GM23338 (cell line): ENCODE measurements at regions not wholly inside any gene's neighbourhood (a gene's known extent, or its start where the extent isn't known, plus 50 kb on each side); places are given as distances from the start of the nearest gene placed in this dataset.

Source experiments
- ATAC-seq: fragments of 200-7000 bp; cut with Tn5 transposase; 3 replicates; pipeline ENCODE4 v1.9.1; 2020
- DNase-seq: peaks from one replicate; pipeline ENCODE4 v3.0.0-alpha.2; 2015; ENCODE audit warnings: low spot score
- H2AFZ ChIP-seq: fragments of 200-600 bp; sonication (generic); 2 replicates; pipeline ENCODE4 v1.8.0; 2016; ENCODE audit warnings: antibody characterized with exemption, mild to moderate bottlenecking, moderate library complexity
- H3F3A ChIP-seq: fragments of 200-600 bp; sonication (generic); replicated peaks from 2 replicates; pipeline ENCODE4 v1.8.0; 2017; ENCODE audit warnings: antibody characterized with exemption, mixed run types, low read depth
- H3K27ac ChIP-seq: fragments of 200-600 bp; sonication (generic); 2 replicates; pipeline ENCODE4 v1.6.1; 2016; ENCODE audit warnings: low read depth
- H3K27me3 ChIP-seq: fragments of 200-600 bp; sonication (generic); 2 replicates; pipeline ENCODE4 v1.8.0; 2016; ENCODE audit warnings: mild to moderate bottlenecking, mixed run types, moderate library complexity; ENCODE audit not compliant: insufficient read depth
- H3K36me3 ChIP-seq: fragments of 200-600 bp; sonication (generic); 2 replicates; pipeline ENCODE4 v1.8.0; 2016; ENCODE audit warnings: mild to moderate bottlenecking; ENCODE audit not compliant: insufficient read depth
- H3K4me1 ChIP-seq: fragments of 200-600 bp; sonication (generic); 2 replicates; pipeline ENCODE4 v1.8.0; 2016; ENCODE audit warnings: mild to moderate bottlenecking, moderate library complexity; ENCODE audit not compliant: insufficient read depth
- H3K4me2 ChIP-seq: fragments of 200-600 bp; sonication (generic); 2 replicates; pipeline ENCODE4 v1.7.1; 2017; ENCODE audit warnings: mixed run types
- H3K4me3 ChIP-seq: fragments of 200-600 bp; sonication (generic); 2 replicates; pipeline ENCODE4 v1.6.1; 2016; ENCODE audit warnings: mixed run types
- H3K79me2 ChIP-seq: fragments of 200-600 bp; sonication (generic); replicated peaks from 2 replicates; pipeline ENCODE4 v1.8.0; 2017; ENCODE audit warnings: mild to moderate bottlenecking; ENCODE audit not compliant: insufficient read depth
- H3K9me2 ChIP-seq: fragments of 200-600 bp; sonication (generic); 2 replicates; pipeline ENCODE4 v1.8.0; 2017; ENCODE audit not compliant: insufficient read depth
- H4K20me1 ChIP-seq: fragments of 200-600 bp; sonication (generic); replicated peaks from 2 replicates; pipeline ENCODE4 v1.8.0; 2017; ENCODE audit warnings: mild to moderate bottlenecking; ENCODE audit not compliant: insufficient read depth
- H3K27ac Mint-ChIP-seq: 2 replicates; pipeline ENCODE4 v1.8.0; 2020; ENCODE audit warnings: inconsistent platforms, mild to moderate bottlenecking, moderate library complexity, mixed read lengths
- H3K27me3 Mint-ChIP-seq: 3 replicates; pipeline ENCODE4 v1.8.0; 2022; ENCODE audit warnings: low read depth, mild to moderate bottlenecking, moderate library complexity, mixed read lengths, inconsistent platforms; ENCODE audit not compliant: insufficient read depth, poor library complexity
- H3K36me3 Mint-ChIP-seq: 3 replicates; pipeline ENCODE4 v1.8.0; 2021; ENCODE audit warnings: low read depth, mild to moderate bottlenecking, inconsistent platforms, moderate library complexity, mixed read lengths
- H3K4me1 Mint-ChIP-seq: 3 replicates; pipeline ENCODE4 v1.8.0; 2020; ENCODE audit warnings: mild to moderate bottlenecking, inconsistent platforms, mixed read lengths
- H3K4me3 Mint-ChIP-seq: 3 replicates; pipeline ENCODE4 v1.8.0; 2021; ENCODE audit warnings: moderate library complexity, mild to moderate bottlenecking, inconsistent platforms, mixed read lengths
- H3K9me3 Mint-ChIP-seq: 3 replicates; pipeline ENCODE4 v1.8.0; 2020; ENCODE audit warnings: moderate library complexity, mild to moderate bottlenecking, inconsistent platforms, mixed read lengths
- CREB1 ChIP-seq: fragments of 250-450 bp; sonication (Bioruptor Pico); IDR thresholded peaks from 2 replicates; pipeline ENCODE4 v1.5.0; 2020; ENCODE audit warnings: low read depth, mild to moderate bottlenecking, moderate library complexity
- CTCF ChIP-seq, 2 experiments: fragments of 200-600 bp in 1 of 2; sonication (generic) in 1 of 2; conservative IDR thresholded peaks; 2 replicates each; pipeline versions ENCODE4 v1.5.1 to v1.6.1; 2016 to 2017; ENCODE audit warnings: antibody characterized with exemption in 2 of 2, low read depth in 2 of 2, mild to moderate bottlenecking in 2 of 2, moderate library complexity in 1 of 2
- EZH2 ChIP-seq: fragments of 200-600 bp; sonication (generic); IDR thresholded peaks from one replicate; pipeline ENCODE4 v1.8.0; 2017; ENCODE audit warnings: antibody characterized with exemption, mild to moderate bottlenecking, low read depth; ENCODE audit not compliant: unreplicated experiment
- EZH2phosphoT487 ChIP-seq: fragments of 200-600 bp; sonication (generic); IDR thresholded peaks from one replicate; pipeline ENCODE4 v1.8.1; 2018; ENCODE audit warnings: antibody characterized with exemption; ENCODE audit not compliant: unreplicated experiment
- NANOG ChIP-seq: IDR thresholded peaks from 2 replicates; pipeline ENCODE4 v1.6.1; 2016; ENCODE audit warnings: antibody characterized with exemption, borderline replicate concordance
- POLR2AphosphoS5 ChIP-seq: IDR thresholded peaks from 2 replicates; pipeline ENCODE4 v1.6.1; 2016; ENCODE audit warnings: antibody characterized with exemption, low read depth
- STAT1 ChIP-seq: IDR thresholded peaks from one replicate; pipeline ENCODE4 v1.6.1; 2016; ENCODE audit warnings: antibody characterized with exemption; ENCODE audit not compliant: unreplicated experiment
- ZNF114 ChIP-seq: fragments of 250-450 bp; sonication (Bioruptor Pico); IDR thresholded peaks from 2 replicates; pipeline ENCODE4 v1.5.0; 2020; ENCODE audit warnings: mild to moderate bottlenecking, moderate library complexity
- ZNF331 ChIP-seq: fragments of 250-450 bp; sonication (Bioruptor Pico); IDR thresholded peaks from 2 replicates; pipeline ENCODE4 v1.5.0; 2020; ENCODE audit warnings: low read depth, mild to moderate bottlenecking, moderate library complexity
- TF ChIP-seq, protein P1 (sequence below): IDR thresholded peaks from 2 replicates; pipeline ENCODE4 v1.6.1; 2016; ENCODE audit warnings: antibody characterized with exemption
- TF ChIP-seq, protein P2 (sequence below): fragments of 250-450 bp; sonication (Bioruptor Pico); IDR thresholded peaks from 2 replicates; pipeline ENCODE4 v1.5.0; 2020; ENCODE audit warnings: mild to moderate bottlenecking, moderate library complexity
- TF ChIP-seq, protein P3 (sequence below): IDR thresholded peaks from one replicate; pipeline ENCODE4 v1.6.1; 2018; ENCODE audit warnings: antibody characterized with exemption; ENCODE audit not compliant: unreplicated experiment

DNA sequence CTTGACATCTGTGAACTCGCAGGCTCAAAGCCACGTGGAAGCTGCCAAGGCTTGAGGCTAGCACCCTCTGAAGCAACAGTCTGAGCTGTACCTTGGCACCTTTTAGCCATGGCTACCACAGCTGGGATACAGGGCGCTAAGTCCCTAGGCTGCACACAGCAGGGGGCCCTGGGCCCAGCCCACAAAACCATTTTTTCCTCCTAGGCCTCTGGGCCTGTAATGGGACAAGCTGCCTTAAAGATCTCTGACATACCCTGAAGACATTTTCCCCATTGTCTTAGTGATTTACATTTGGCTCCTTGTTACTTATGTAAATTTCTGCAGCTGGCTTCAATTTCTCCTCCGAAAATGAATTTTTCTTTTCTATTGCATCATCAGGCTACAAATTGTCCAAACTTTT lies 455.9 kb downstream of the TDRD3 start:
- H3F3A ChIP-seq, result no peaks in the 10 kb centered on the region
- Mint-ChIP-seq H3K36me3 (peaks cover 22% of the 10 kb centered on the region), H3K4me1 (no peaks in the 10 kb centered on the region), H3K4me3 (no peak overlapping the region), H3K27ac (no peak overlapping the region), H3K27me3 (peaks cover 1% of the 10 kb centered on the region), H3K9me3 (peaks cover 25% of the 10 kb centered on the region)
- no peaks in the 10 kb centered on the region for H3K4me1 ChIP-seq
- H4K20me1 ChIP-seq, result no peaks in the 10 kb centered on the region
- H3K4me2 ChIP-seq, result no peak overlapping the region
- no peak for TF ChIP-seq EZH2phosphoT487
- TF ChIP-seq, protein P1, sequence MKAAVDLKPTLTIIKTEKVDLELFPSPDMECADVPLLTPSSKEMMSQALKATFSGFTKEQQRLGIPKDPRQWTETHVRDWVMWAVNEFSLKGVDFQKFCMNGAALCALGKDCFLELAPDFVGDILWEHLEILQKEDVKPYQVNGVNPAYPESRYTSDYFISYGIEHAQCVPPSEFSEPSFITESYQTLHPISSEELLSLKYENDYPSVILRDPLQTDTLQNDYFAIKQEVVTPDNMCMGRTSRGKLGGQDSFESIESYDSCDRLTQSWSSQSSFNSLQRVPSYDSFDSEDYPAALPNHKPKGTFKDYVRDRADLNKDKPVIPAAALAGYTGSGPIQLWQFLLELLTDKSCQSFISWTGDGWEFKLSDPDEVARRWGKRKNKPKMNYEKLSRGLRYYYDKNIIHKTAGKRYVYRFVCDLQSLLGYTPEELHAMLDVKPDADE, result no peak
- no peak for TF ChIP-seq NANOG
- TF ChIP-seq, protein P2, sequence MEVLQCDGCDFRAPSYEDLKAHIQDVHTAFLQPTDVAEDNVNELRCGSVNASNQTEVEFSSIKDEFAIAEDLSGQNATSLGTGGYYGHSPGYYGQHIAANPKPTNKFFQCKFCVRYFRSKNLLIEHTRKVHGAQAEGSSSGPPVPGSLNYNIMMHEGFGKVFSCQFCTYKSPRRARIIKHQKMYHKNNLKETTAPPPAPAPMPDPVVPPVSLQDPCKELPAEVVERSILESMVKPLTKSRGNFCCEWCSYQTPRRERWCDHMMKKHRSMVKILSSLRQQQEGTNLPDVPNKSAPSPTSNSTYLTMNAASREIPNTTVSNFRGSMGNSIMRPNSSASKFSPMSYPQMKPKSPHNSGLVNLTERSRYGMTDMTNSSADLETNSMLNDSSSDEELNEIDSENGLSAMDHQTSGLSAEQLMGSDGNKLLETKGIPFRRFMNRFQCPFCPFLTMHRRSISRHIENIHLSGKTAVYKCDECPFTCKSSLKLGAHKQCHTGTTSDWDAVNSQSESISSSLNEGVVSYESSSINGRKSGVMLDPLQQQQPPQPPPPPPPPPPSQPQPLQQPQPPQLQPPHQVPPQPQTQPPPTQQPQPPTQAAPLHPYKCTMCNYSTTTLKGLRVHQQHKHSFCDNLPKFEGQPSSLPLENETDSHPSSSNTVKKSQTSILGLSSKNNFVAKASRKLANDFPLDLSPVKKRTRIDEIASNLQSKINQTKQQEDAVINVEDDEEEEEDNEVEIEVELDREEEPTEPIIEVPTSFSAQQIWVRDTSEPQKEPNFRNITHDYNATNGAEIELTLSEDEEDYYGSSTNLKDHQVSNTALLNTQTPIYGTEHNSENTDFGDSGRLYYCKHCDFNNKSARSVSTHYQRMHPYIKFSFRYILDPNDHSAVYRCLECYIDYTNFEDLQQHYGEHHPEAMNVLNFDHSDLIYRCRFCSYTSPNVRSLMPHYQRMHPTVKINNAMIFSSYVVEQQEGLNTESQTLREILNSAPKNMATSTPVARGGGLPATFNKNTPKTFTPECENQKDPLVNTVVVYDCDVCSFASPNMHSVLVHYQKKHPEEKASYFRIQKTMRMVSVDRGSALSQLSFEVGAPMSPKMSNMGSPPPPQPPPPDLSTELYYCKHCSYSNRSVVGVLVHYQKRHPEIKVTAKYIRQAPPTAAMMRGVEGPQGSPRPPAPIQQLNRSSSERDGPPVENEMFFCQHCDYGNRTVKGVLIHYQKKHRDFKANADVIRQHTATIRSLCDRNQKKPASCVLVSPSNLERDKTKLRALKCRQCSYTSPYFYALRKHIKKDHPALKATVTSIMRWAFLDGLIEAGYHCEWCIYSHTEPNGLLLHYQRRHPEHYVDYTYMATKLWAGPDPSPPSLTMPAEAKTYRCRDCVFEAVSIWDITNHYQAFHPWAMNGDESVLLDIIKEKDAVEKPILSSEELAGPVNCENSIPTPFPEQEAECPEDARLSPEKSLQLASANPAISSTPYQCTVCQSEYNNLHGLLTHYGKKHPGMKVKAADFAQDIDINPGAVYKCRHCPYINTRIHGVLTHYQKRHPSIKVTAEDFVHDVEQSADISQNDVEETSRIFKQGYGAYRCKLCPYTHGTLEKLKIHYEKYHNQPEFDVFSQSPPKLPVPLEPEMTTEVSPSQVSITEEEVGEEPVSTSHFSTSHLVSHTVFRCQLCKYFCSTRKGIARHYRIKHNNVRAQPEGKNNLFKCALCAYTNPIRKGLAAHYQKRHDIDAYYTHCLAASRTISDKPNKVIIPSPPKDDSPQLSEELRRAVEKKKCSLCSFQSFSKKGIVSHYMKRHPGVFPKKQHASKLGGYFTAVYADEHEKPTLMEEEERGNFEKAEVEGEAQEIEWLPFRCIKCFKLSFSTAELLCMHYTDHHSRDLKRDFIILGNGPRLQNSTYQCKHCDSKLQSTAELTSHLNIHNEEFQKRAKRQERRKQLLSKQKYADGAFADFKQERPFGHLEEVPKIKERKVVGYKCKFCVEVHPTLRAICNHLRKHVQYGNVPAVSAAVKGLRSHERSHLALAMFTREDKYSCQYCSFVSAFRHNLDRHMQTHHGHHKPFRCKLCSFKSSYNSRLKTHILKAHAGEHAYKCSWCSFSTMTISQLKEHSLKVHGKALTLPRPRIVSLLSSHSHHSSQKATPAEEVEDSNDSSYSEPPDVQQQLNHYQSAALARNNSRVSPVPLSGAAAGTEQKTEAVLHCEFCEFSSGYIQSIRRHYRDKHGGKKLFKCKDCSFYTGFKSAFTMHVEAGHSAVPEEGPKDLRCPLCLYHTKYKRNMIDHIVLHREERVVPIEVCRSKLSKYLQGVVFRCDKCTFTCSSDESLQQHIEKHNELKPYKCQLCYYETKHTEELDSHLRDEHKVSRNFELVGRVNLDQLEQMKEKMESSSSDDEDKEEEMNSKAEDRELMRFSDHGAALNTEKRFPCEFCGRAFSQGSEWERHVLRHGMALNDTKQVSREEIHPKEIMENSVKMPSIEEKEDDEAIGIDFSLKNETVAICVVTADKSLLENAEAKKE, result no peak
- TF ChIP-seq, protein P3, sequence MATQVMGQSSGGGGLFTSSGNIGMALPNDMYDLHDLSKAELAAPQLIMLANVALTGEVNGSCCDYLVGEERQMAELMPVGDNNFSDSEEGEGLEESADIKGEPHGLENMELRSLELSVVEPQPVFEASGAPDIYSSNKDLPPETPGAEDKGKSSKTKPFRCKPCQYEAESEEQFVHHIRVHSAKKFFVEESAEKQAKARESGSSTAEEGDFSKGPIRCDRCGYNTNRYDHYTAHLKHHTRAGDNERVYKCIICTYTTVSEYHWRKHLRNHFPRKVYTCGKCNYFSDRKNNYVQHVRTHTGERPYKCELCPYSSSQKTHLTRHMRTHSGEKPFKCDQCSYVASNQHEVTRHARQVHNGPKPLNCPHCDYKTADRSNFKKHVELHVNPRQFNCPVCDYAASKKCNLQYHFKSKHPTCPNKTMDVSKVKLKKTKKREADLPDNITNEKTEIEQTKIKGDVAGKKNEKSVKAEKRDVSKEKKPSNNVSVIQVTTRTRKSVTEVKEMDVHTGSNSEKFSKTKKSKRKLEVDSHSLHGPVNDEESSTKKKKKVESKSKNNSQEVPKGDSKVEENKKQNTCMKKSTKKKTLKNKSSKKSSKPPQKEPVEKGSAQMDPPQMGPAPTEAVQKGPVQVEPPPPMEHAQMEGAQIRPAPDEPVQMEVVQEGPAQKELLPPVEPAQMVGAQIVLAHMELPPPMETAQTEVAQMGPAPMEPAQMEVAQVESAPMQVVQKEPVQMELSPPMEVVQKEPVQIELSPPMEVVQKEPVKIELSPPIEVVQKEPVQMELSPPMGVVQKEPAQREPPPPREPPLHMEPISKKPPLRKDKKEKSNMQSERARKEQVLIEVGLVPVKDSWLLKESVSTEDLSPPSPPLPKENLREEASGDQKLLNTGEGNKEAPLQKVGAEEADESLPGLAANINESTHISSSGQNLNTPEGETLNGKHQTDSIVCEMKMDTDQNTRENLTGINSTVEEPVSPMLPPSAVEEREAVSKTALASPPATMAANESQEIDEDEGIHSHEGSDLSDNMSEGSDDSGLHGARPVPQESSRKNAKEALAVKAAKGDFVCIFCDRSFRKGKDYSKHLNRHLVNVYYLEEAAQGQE, result no peak
- TF ChIP-seq EZH2, result no peak
- TF ChIP-seq CREB1 (CRISPR knock-in tag), result no peak
- no peak for TF ChIP-seq ZNF114 (CRISPR knock-in tag)
- no peak for TF ChIP-seq ZNF331
- no peak for TF ChIP-seq CTCF (conservative IDR thresholded peaks at IDR 0.05; ENCODE audit: low read depth in 2 of 2)
- TF ChIP-seq POLR2AphosphoS5, result no peak
- no peak for TF ChIP-seq STAT1
- no peak overlapping the region for H3K4me3 ChIP-seq
- no peak overlapping the region for H2AFZ ChIP-seq
- H3K79me2 ChIP-seq, result no peaks in the 10 kb centered on the region
- DNase-seq (no peak), ATAC-seq (no peak)
- 0 out of 2 replicates have a peak, but pooled peaks cover 4% of the 10 kb centered on the region for H3K36me3 ChIP-seq
- H3K27me3 ChIP-seq, result no peaks in the 10 kb centered on the region
- no peak overlapping the region for H3K27ac ChIP-seq
- 0 out of 2 replicates have a peak, but pooled peaks cover 3% of the 10 kb centered on the region for H3K9me2 ChIP-seq
